Natural killer cell (primary cell): ENCODE measurements at regions not wholly inside any gene's neighbourhood (a gene's known extent, or its start where the extent isn't known, plus 50 kb on each side); places are given as distances from the start of the nearest gene placed in this dataset.

Experiments used
- ATAC-seq, 3 donors: fragments of 150-1000 bp in 2 of 3; fragments of 200-7000 bp in 1 of 3; cut with Tn5 transposase; 1 replicate in 1 of 3; 2 replicates in 2 of 3; pipeline ENCODE4 v1.10.0; 2021; ENCODE audit warnings: mild to moderate bottlenecking in 2 of 3, moderate library complexity in 2 of 3
- DNase-seq, 2 donors: peaks; one replicate each; pipeline versions ENCODE4 v3.0.0 to v3.0.0-alpha.2; 2013 to 2021; ENCODE audit warnings: mixed read lengths in 1 of 2
- H3K27ac ChIP-seq: one replicate; pipeline ENCODE4 v1.5.1; 2013; ENCODE audit warnings: mild to moderate bottlenecking, low read length
- H3K27me3 ChIP-seq: one replicate; pipeline ENCODE4 v1.6.1; 2013; ENCODE audit warnings: low read length; ENCODE audit not compliant: control insufficient read depth, insufficient read depth
- H3K36me3 ChIP-seq: one replicate; pipeline ENCODE4 v1.6.1; 2013; ENCODE audit warnings: low read length; ENCODE audit not compliant: control insufficient read depth, insufficient read depth
- H3K4me1 ChIP-seq: one replicate; pipeline ENCODE4 v1.6.1; 2013; ENCODE audit warnings: low read length; ENCODE audit not compliant: control insufficient read depth, insufficient read depth
- H3K4me3 ChIP-seq: one replicate; pipeline ENCODE4 v1.5.1; 2013; ENCODE audit warnings: low read length
- H3K9me3 ChIP-seq: one replicate; pipeline ENCODE4 v1.6.1; 2013; ENCODE audit warnings: low read length; ENCODE audit not compliant: control insufficient read depth, insufficient read depth
- H3K27ac Mint-ChIP-seq, 2 donors: one replicate each; pipeline ENCODE4 v1.8.0; 2022; ENCODE audit warnings: mild to moderate bottlenecking in 2 of 2, mixed read lengths in 2 of 2, moderate library complexity in 1 of 2
- H3K27me3 Mint-ChIP-seq, 2 donors: one replicate each; pipeline ENCODE4 v1.8.0; 2022; ENCODE audit warnings: low read depth in 2 of 2, mixed read lengths in 2 of 2
- H3K36me3 Mint-ChIP-seq: one replicate; pipeline ENCODE4 v1.8.0; 2022; ENCODE audit warnings: mixed read lengths
- H3K4me1 Mint-ChIP-seq, 2 donors: one replicate each; pipeline ENCODE4 v1.8.0; 2022; ENCODE audit warnings: mixed read lengths in 2 of 2
- H3K4me3 Mint-ChIP-seq: one replicate; pipeline ENCODE4 v1.8.0; 2022; ENCODE audit warnings: mild to moderate bottlenecking, moderate library complexity, mixed read lengths
- H3K9me3 Mint-ChIP-seq, 2 donors: one replicate each; pipeline ENCODE4 v1.8.0; 2022; ENCODE audit warnings: mixed read lengths in 2 of 2
- WGBS: methylation state at CpG from one replicate; pipeline ENCODE4 v1.1.7; 2013; ENCODE audit warnings: missing lambda C conversion rate; ENCODE audit not compliant: insufficient coverage; 5-methylcytosine and 5-hydroxymethylcytosine counted together
- intact Hi-C: fragments of 100-400 bp; cut with micrococcal nuclease; formaldehyde crosslinking; loops from one replicate; pipeline ENCODE4 v1.14.2; 2022
- TF ChIP-seq, protein P1 (sequence below): fragments of 200-600 bp; IDR thresholded peaks from one replicate; pipeline ENCODE4 v1.8.0; 2022; ENCODE audit warnings: antibody characterized with exemption

GRCh38 chr2:58612973-58613372, 371.8 kb upstream of the FANCL start:
- H3K27ac ChIP-seq, result no peak overlapping the region
- peaks cover 0 to 14% of the 10 kb centered on the region in 2 donors for H3K27me3 Mint-ChIP-seq
- H3K36me3 Mint-ChIP-seq, result no peaks in the 10 kb centered on the region
- 61% methylated on average over 4 of the region's 6 CpGs for WGBS
- ATAC-seq (no peak), DNase-seq (no peak)
- no peaks in the 10 kb centered on the region for H3K36me3 ChIP-seq
- H3K4me1 Mint-ChIP-seq, result peaks cover 0 to 8% of the 10 kb centered on the region in 2 donors
- no peak overlapping the region for H3K27ac Mint-ChIP-seq
- H3K4me3 ChIP-seq, result no peak overlapping the region
- H3K4me1 ChIP-seq, result no peaks in the 10 kb centered on the region
- H3K4me3 Mint-ChIP-seq, result no peak overlapping the region
- peaks cover 0 to 2% of the 10 kb centered on the region in 2 donors for H3K9me3 Mint-ChIP-seq
- intact Hi-C loops, result no loop called here
- no peaks in the 10 kb centered on the region for H3K27me3 ChIP-seq
- no peaks in the 10 kb centered on the region for H3K9me3 ChIP-seq
- TF ChIP-seq, protein P1, sequence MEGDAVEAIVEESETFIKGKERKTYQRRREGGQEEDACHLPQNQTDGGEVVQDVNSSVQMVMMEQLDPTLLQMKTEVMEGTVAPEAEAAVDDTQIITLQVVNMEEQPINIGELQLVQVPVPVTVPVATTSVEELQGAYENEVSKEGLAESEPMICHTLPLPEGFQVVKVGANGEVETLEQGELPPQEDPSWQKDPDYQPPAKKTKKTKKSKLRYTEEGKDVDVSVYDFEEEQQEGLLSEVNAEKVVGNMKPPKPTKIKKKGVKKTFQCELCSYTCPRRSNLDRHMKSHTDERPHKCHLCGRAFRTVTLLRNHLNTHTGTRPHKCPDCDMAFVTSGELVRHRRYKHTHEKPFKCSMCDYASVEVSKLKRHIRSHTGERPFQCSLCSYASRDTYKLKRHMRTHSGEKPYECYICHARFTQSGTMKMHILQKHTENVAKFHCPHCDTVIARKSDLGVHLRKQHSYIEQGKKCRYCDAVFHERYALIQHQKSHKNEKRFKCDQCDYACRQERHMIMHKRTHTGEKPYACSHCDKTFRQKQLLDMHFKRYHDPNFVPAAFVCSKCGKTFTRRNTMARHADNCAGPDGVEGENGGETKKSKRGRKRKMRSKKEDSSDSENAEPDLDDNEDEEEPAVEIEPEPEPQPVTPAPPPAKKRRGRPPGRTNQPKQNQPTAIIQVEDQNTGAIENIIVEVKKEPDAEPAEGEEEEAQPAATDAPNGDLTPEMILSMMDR, result no peak

DNA sequence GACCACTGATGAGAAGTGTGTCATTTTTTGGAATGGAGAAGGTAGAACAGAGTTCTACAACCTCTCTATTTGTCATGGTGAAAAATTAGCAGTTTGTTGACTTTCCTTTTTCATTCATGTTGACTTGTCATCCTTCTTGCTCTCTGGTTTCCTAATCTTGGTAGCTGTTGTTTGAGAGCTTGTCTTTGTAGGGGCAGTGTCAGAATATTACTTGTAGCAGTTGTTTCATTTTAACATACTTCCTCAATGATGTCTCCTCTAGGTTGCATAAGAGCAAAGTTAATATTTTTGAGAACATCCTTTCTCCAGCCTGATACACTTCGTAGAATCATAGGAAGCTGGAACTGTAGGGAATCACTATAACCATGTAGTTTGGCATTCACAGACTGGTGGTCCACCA, 368.2 kb upstream of the FANCL start:
- Mint-ChIP-seq H3K4me1 (peaks cover 0 to 3% of the 10 kb centered on the region in 2 donors), H3K9me3 (peaks cover 0 to 5% of the 10 kb centered on the region in 2 donors), H3K4me3 (no peak overlapping the region), H3K36me3 (no peaks in the 10 kb centered on the region), H3K27me3 (peaks cover 0 to 14% of the 10 kb centered on the region in 2 donors), H3K27ac (no peak overlapping the region)
- intact Hi-C loops, result no loop called here
- Histone ChIP-seq H3K4me3 (no peak overlapping the region), H3K9me3 (no peaks in the 10 kb centered on the region), H3K4me1 (no peaks in the 10 kb centered on the region), H3K27ac (no peak overlapping the region), H3K27me3 (no peaks in the 10 kb centered on the region), H3K36me3 (no peaks in the 10 kb centered on the region)
- no peak for DNase-seq
- TF ChIP-seq, protein P1, result no peak
- ATAC-seq, result no peak
- 73% methylated on average over 1 of the region's 1 CpG for WGBS

DNA sequence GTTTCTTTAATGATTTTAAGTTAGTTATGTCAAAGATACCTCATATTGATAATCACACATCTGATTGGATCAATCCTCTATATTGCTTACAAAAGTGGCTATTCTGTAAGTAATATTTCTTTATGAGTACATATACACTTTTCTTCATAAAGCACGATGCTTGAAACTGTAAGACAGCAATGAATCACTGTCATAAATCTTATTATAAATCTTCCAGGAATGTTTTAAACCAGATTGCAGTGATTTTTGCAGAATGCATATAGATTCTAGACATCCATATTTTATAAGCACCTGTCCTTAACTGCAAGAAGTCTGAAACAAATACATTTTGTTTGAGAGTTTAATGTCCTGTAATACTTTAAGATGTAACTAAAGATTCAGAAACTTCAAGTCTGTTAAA, 367.0 kb upstream of the FANCL start:
- H3K4me3 ChIP-seq, result no peak overlapping the region
- H3K27me3 ChIP-seq, result no peaks in the 10 kb centered on the region
- ATAC-seq (no peak), DNase-seq (no peak)
- Mint-ChIP-seq H3K27me3 (peaks cover 0 to 14% of the 10 kb centered on the region in 2 donors), H3K27ac (no peak overlapping the region), H3K4me1 (no peaks in the 10 kb centered on the region), H3K9me3 (peaks cover 0 to 5% of the 10 kb centered on the region in 2 donors), H3K4me3 (no peak overlapping the region), H3K36me3 (no peaks in the 10 kb centered on the region)
- intact Hi-C loops, result no loop called here
- no peaks in the 10 kb centered on the region for H3K4me1 ChIP-seq
- no peaks in the 10 kb centered on the region for H3K9me3 ChIP-seq
- TF ChIP-seq, protein P1, result no peak
- no peaks in the 10 kb centered on the region for H3K36me3 ChIP-seq
- no CpG with 5 or more reads among the region's 1 CpG for WGBS
- no peak overlapping the region for H3K27ac ChIP-seq

- H3K36me3 Mint-ChIP-seq, result no peaks in the 10 kb centered on the region
These were observed 366.3 kb upstream of the FANCL start for GRCh38 chr2:58607448-58607847.

More at GRCh38 chr2:58607448-58607847, 366.3 kb upstream of the FANCL start:
- Histone ChIP-seq H3K4me1 (no peaks in the 10 kb centered on the region), H3K27ac (no peak overlapping the region), H3K4me3 (no peak overlapping the region), H3K36me3 (no peaks in the 10 kb centered on the region), H3K9me3 (no peaks in the 10 kb centered on the region), H3K27me3 (no peaks in the 10 kb centered on the region)
- Mint-ChIP-seq H3K4me3 (no peak overlapping the region), H3K27me3 (peaks cover 0 to 14% of the 10 kb centered on the region in 2 donors), H3K4me1 (no peaks in the 10 kb centered on the region), H3K9me3 (peaks cover 0 to 5% of the 10 kb centered on the region in 2 donors), H3K27ac (no peak overlapping the region)
- intact Hi-C loops, result no loop called here
- WGBS, result 87% methylated on average over 2 of the region's 2 CpGs
- TF ChIP-seq, protein P1, result no peak
- ATAC-seq (no peak), DNase-seq (no peak)
